ENCODE measurements at regions not wholly inside any gene's neighbourhood (a gene's known extent, or its start where the extent isn't known, plus 50 kb on each side); places are given as distances from the start of the nearest gene placed in this dataset.

GRCh38 chr5:5828619-5829018 is 406.1 kb downstream of the ICE1 start:
- TF ChIP-seq, protein P1, sequence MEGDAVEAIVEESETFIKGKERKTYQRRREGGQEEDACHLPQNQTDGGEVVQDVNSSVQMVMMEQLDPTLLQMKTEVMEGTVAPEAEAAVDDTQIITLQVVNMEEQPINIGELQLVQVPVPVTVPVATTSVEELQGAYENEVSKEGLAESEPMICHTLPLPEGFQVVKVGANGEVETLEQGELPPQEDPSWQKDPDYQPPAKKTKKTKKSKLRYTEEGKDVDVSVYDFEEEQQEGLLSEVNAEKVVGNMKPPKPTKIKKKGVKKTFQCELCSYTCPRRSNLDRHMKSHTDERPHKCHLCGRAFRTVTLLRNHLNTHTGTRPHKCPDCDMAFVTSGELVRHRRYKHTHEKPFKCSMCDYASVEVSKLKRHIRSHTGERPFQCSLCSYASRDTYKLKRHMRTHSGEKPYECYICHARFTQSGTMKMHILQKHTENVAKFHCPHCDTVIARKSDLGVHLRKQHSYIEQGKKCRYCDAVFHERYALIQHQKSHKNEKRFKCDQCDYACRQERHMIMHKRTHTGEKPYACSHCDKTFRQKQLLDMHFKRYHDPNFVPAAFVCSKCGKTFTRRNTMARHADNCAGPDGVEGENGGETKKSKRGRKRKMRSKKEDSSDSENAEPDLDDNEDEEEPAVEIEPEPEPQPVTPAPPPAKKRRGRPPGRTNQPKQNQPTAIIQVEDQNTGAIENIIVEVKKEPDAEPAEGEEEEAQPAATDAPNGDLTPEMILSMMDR (conservative IDR thresholded peaks at IDR 0.05), result no peak
- no peak for DNase-seq (ENCODE audit: low read depth, low spot score)
- Mint-ChIP-seq H3K4me1 (no peaks in the 10 kb centered on the region), H3K9me3 (peaks cover 4% of the 10 kb centered on the region), H3K36me3 (ENCODE audit: low read depth) (no peaks in the 10 kb centered on the region), H3K4me3 (no peak overlapping the region), H3K27ac (ENCODE audit: unreplicated experiment) (no peak overlapping the region), H3K27me3 (ENCODE audit: low read depth) (no peaks in the 10 kb centered on the region)

DNA sequence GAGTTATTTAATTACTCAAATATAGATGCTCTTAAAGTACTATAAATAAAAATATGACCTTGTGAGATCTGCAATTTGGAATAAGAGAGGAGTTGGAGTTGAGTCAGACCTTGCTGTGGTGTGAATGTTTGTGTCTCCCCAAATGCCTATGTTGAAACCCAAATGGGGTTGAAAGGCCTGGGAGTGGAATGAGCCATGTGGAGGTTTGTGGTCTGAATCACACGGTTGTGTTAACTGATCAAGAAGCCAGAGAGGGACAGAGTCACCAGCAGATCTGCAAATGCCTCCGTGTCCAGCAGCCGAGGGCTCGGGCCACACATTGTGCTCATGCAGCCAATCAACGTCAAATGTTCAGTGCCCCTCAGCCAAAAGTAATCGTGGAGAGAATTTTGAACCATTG is 404.4 kb downstream of the ICE1 start:
- no peaks in the 10 kb centered on the region for H3K36me3 Mint-ChIP-seq (ENCODE audit: low read depth)
- H3K4me1 Mint-ChIP-seq, result peaks cover 6% of the 10 kb centered on the region
- H3K27me3 Mint-ChIP-seq (ENCODE audit: low read depth), result no peaks in the 10 kb centered on the region
- no peak overlapping the region for H3K27ac Mint-ChIP-seq (ENCODE audit: unreplicated experiment)
- no peak for DNase-seq (ENCODE audit: low read depth, low spot score)
- H3K9me3 Mint-ChIP-seq, result peaks cover 4% of the 10 kb centered on the region
- H3K4me3 Mint-ChIP-seq, result no peak overlapping the region
- TF ChIP-seq, protein P1 (conservative IDR thresholded peaks at IDR 0.05), result no peak

GRCh38 chr5:5822729-5823257 is 400.3 kb downstream of the ICE1 start:
- Mint-ChIP-seq H3K4me1 (peaks cover 6% of the 10 kb centered on the region), H3K9me3 (peaks cover 2% of the 10 kb centered on the region), H3K27ac (ENCODE audit: unreplicated experiment) (no peak overlapping the region), H3K4me3 (no peak overlapping the region), H3K27me3 (ENCODE audit: low read depth) (no peaks in the 10 kb centered on the region), H3K36me3 (ENCODE audit: low read depth) (no peaks in the 10 kb centered on the region)
- TF ChIP-seq, protein P1 (conservative IDR thresholded peaks at IDR 0.05), result no peak
- DNase-seq (ENCODE audit: low read depth, low spot score), result no peak

- Mint-ChIP-seq H3K27ac (ENCODE audit: unreplicated experiment) (no peak overlapping the region), H3K27me3 (ENCODE audit: low read depth) (peaks cover 10% of the 10 kb centered on the region), H3K4me1 (peaks cover under 1% of the 10 kb centered on the region), H3K36me3 (ENCODE audit: low read depth) (no peaks in the 10 kb centered on the region), H3K4me3 (no peak overlapping the region), H3K9me3 (peaks cover 2% of the 10 kb centered on the region)
- DNase-seq (ENCODE audit: low read depth, low spot score), result no peak
- TF ChIP-seq, protein P1 (conservative IDR thresholded peaks at IDR 0.05), result no peak
Observed at GRCh38 chr5:5816960-5817359, 394.5 kb downstream of the ICE1 start.

GRCh38 chr5:5813441-5813840 is 391.0 kb downstream of the ICE1 start:
- Mint-ChIP-seq H3K27ac (ENCODE audit: unreplicated experiment) (no peak overlapping the region), H3K9me3 (no peaks in the 10 kb centered on the region), H3K36me3 (ENCODE audit: low read depth) (no peaks in the 10 kb centered on the region), H3K27me3 (ENCODE audit: low read depth) (peaks cover 10% of the 10 kb centered on the region), H3K4me1 (no peaks in the 10 kb centered on the region), H3K4me3 (no peak overlapping the region)
- TF ChIP-seq, protein P1 (conservative IDR thresholded peaks at IDR 0.05), result no peak
- no peak for DNase-seq (ENCODE audit: low read depth, low spot score)
